ENCODE measurements at regions not wholly inside any gene's neighbourhood (a gene's known extent, or its start where the extent isn't known, plus 50 kb on each side); places are given as distances from the start of the nearest gene placed in this dataset.
A peak's percentile ranks its signal among the peaks of the same experiment; 100 is the strongest.

DNA sequence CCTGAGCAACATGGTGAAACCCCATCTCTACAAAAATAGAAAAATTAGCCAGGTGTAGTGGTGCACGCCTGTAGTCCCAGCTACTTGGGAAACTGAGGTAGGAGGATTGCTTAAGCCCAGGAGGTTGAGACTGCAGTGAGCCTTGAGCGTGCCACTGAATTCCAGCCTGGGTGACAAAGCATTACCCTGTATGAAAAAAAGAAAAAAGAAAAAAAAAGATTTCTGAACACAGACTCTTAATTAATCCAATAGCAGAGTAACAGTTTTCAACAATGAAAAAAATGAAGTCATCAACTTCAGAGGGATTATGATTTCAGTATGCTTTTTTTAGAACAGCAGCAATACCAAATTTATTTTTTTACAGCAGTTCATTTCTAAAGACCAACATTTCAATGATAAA lies 118.8 kb upstream of the TNPO1 start:
- TF ChIP-seq CTCF (IDR thresholded peaks at IDR 0.05; ENCODE audit: control insufficient read depth, insufficient read depth, low read depth, low read length, missing control alignments): no peak
- DNase-seq (ENCODE audit: low read depth): no peak
- no peak overlapping the region for H3K4me3 ChIP-seq (ENCODE audit: control insufficient read depth, low read depth, low read length)

- no peak for DNase-seq (ENCODE audit: low read depth)
- no peak overlapping the region for H3K4me3 ChIP-seq (ENCODE audit: control insufficient read depth, low read depth, low read length)
- no peak for TF ChIP-seq CTCF (IDR thresholded peaks at IDR 0.05; ENCODE audit: control insufficient read depth, insufficient read depth, low read depth, low read length, missing control alignments)
Measured at GRCh38 chr5:72695659-72696058, 120.8 kb upstream of the TNPO1 start.

DNA sequence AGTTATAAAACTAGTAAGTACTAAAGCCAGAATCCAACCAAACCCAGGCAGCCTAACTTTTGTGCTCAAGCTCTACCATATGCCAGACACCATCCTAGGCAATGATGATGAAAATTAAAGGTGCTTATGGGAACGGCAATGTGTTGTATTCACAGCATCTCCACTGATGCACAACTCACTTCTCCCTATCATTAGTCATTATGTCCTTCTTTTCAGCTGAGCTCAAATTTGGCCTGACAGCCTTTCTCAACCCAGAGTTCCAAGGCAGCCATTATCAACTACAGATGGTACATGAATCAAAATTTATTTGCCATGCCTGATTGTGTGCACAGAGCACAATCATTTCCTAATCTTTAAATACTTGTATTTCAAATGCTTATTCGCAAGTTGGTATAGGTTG lies 121.6 kb upstream of the TNPO1 start:
- H3K4me3 ChIP-seq (ENCODE audit: control insufficient read depth, low read depth, low read length): no peak overlapping the region
- no peak for DNase-seq (ENCODE audit: low read depth)
- TF ChIP-seq CTCF (IDR thresholded peaks at IDR 0.05; ENCODE audit: control insufficient read depth, insufficient read depth, low read depth, low read length, missing control alignments): no peak

- no peak for DNase-seq (ENCODE audit: low read depth)
- H3K4me3 ChIP-seq (ENCODE audit: control insufficient read depth, low read depth, low read length): no peak overlapping the region
- no peak for TF ChIP-seq CTCF (IDR thresholded peaks at IDR 0.05; ENCODE audit: control insufficient read depth, insufficient read depth, low read depth, low read length, missing control alignments)
Measured at GRCh38 chr5:72693546-72694205, 122.8 kb upstream of the TNPO1 start.

DNA sequence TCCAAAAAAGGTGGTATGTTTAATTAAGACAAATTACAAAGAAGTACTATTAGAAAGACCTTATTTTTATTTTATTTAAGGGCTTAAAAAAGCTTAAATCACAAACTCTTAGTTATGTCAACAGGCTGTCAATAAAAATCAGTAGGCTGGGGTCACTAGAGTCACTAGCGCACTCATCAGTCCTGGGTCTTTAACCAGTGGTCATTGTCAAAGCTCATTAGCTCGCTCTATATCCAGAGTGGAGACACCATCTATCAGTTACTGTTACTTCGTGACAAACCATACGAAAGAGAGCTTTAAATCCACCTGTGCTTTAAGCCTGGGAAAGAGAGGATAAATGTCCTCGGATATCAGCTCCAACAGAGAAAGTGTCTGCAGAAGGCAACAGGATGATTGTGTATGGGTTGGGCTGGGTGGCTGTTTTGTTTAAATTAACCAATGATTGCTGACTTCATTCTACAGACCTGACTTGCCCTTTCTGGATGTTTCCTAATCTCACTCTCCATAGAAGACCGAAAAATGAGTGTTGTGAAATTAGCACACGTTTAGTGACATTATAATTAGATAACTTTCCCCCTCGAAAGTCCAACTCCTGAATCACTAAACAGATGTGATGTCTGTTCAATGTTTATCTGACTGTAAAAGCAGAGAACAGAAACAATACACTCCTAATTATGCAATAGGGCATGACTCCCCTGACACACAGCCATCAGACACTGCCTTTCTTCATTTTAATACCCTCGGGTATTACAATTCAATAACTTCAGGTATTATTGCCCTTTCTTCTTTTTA lies 123.6 kb upstream of the TNPO1 start:
- TF ChIP-seq CTCF (IDR thresholded peaks at IDR 0.05; ENCODE audit: control insufficient read depth, insufficient read depth, low read depth, low read length, missing control alignments): no peak
- DNase-seq (ENCODE audit: low read depth): no peak
- no peak overlapping the region for H3K4me3 ChIP-seq (ENCODE audit: control insufficient read depth, low read depth, low read length)

- TF ChIP-seq CTCF (IDR thresholded peaks at IDR 0.05; ENCODE audit: control insufficient read depth, insufficient read depth, low read depth, low read length, missing control alignments): no peak
- H3K4me3 ChIP-seq (ENCODE audit: control insufficient read depth, low read depth, low read length): no peak overlapping the region
- DNase-seq (ENCODE audit: low read depth): peak; percentile 32
Measured at GRCh38 chr5:72692231-72692637, 124.2 kb upstream of the TNPO1 start.
